ENCODE measurements at regions not wholly inside any gene's neighbourhood (a gene's known extent, or its start where the extent isn't known, plus 50 kb on each side); places are given as distances from the start of the nearest gene placed in this dataset.

DNA sequence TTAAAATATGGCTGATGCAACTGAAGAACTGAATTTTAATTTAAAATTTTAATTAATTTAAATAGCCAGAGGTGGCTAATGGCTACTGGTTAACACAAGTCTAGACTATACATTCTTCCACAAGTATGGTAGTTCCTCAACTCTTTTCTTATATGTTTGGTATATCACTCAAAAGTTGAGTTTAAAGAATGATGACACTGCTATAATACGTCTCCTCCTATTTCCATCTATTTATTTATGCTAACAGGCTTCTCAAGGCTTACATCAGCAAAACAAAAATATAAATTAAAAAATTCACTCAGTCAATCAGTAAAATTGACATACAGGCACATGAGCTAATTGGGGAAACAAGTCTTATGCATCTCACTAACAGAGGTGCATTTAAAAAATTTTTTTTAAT, 227.9 kb upstream of the PMFBP1 start:
- intact Hi-C loops (cut with micrococcal nuclease): loop anchor here (1.0 to 10.0 kb wide), 4 partner anchors 435 to 1556 kb away; no protein-coding TSS in a partner anchor
- Mint-ChIP-seq H3K9me3 (peaks cover under 1% of the 10 kb centered on the region), H3K4me1 (no peaks in the 10 kb centered on the region), H3K4me3 (no peak overlapping the region), H3K36me3 (ENCODE audit: low read depth) (peaks cover 1% of the 10 kb centered on the region), H3K27me3 (no peaks in the 10 kb centered on the region), H3K27ac (no peak overlapping the region)
- POLR2A ChIA-PET: no interaction called here
- TF ChIP-seq, protein P1, sequence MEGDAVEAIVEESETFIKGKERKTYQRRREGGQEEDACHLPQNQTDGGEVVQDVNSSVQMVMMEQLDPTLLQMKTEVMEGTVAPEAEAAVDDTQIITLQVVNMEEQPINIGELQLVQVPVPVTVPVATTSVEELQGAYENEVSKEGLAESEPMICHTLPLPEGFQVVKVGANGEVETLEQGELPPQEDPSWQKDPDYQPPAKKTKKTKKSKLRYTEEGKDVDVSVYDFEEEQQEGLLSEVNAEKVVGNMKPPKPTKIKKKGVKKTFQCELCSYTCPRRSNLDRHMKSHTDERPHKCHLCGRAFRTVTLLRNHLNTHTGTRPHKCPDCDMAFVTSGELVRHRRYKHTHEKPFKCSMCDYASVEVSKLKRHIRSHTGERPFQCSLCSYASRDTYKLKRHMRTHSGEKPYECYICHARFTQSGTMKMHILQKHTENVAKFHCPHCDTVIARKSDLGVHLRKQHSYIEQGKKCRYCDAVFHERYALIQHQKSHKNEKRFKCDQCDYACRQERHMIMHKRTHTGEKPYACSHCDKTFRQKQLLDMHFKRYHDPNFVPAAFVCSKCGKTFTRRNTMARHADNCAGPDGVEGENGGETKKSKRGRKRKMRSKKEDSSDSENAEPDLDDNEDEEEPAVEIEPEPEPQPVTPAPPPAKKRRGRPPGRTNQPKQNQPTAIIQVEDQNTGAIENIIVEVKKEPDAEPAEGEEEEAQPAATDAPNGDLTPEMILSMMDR (IDR thresholded peaks at IDR 0.05): no peak
- CTCF ChIA-PET: interaction anchor here (0.7 to 1.5 kb wide), 10 partner anchors 10 to 1557 kb away, joined by 3 to 6 read pairs (median 4); no protein-coding TSS in a partner anchor
- DNase-seq: no peak
- ATAC-seq (ENCODE audit: low read depth): no peak

DNA sequence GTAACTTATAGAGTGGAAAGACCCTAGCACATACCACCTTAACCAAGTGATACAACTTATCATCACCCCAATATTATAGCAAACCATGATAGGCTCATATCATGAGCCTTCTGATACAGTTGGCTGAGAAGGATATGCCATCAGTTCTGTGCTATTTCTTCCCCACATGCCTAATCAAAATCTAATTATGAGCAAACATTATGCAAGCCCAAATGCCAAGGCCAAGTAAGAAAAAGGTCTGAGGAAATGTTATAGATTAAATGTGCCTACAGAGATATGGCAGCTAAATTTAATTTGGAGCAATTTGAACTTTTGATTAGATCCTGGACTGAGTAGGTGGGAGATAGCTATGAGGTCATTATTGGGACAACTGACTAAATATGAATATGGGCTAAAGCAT, 225.9 kb upstream of the PMFBP1 start:
- intact Hi-C loops (cut with micrococcal nuclease): no loop called here
- no peak overlapping the region for H3K4me3 Mint-ChIP-seq
- H3K36me3 Mint-ChIP-seq (ENCODE audit: low read depth): peaks cover 6% of the 10 kb centered on the region

DNA sequence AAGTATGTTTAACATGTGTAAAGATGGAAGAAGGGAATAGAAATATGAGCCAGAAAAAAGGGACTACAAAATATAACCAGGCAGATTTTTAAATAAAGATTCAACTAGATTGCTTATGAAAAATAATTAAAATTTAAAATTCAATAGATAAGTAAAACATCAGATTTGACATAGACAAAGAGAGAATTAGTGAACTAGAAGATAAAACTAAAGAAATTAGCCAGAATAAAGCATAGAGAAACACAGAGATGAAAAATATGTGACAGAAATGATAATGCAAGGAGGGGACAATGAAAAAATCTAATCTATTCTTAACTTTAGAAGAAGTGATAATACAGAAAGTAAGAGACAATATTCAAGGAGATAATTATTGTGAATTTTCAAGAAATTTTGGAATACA, 222.6 kb upstream of the PMFBP1 start:
- CTCF ChIA-PET: no interaction called here

More for the DNA sequence above, 225.9 kb upstream of the PMFBP1 start:
- no peak for ATAC-seq (ENCODE audit: low read depth)
- DNase-seq: no peak
- no peaks in the 10 kb centered on the region for H3K4me1 Mint-ChIP-seq
- TF ChIP-seq, protein P1 (IDR thresholded peaks at IDR 0.05): no peak
- POLR2A ChIA-PET: no interaction called here
- no peaks in the 10 kb centered on the region for H3K27me3 Mint-ChIP-seq
- peaks cover 8% of the 10 kb centered on the region for H3K9me3 Mint-ChIP-seq
- CTCF ChIA-PET: no interaction called here
- H3K27ac Mint-ChIP-seq: no peak overlapping the region

DNA sequence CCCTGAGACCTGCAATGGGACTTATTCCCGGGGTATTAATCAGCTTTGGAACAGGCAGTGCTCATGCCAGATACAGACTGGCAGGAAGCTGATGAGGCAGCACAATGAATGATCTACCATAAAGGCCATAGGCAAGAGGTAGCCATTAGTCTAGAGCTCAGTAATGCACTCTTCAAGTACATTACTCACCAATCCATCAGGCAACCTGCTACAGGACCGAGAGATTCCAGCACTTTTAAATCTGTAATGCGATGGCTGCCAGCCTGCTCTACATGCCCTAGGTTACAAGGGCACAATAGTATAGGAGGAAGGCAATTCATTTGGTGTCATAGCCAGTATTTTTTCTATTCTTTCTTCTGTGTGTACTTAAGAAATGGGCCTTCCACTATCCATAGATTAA, 217.8 kb upstream of the PMFBP1 start:
- ChIA-PET CTCF (no interaction called here), POLR2A (no interaction called here)
- H3K27me3 Mint-ChIP-seq: no peaks in the 10 kb centered on the region
- DNase-seq (no peak), ATAC-seq (ENCODE audit: low read depth) (no peak)
- no peak overlapping the region for H3K4me3 Mint-ChIP-seq
- intact Hi-C loops (cut with micrococcal nuclease): no loop called here
- no peak overlapping the region for H3K27ac Mint-ChIP-seq
- peaks cover 31% of the 10 kb centered on the region for H3K36me3 Mint-ChIP-seq (ENCODE audit: low read depth)
- H3K9me3 Mint-ChIP-seq: peaks cover 22% of the 10 kb centered on the region
- no peaks in the 10 kb centered on the region for H3K4me1 Mint-ChIP-seq
- TF ChIP-seq, protein P1 (IDR thresholded peaks at IDR 0.05): no peak

More for the DNA sequence above, 222.6 kb upstream of the PMFBP1 start:
- POLR2A ChIA-PET: no interaction called here
- ATAC-seq (ENCODE audit: low read depth) (no peak), DNase-seq (no peak)
- peaks cover 12% of the 10 kb centered on the region for H3K36me3 Mint-ChIP-seq (ENCODE audit: low read depth)
- TF ChIP-seq, protein P1 (IDR thresholded peaks at IDR 0.05): no peak
- H3K27ac Mint-ChIP-seq: no peak overlapping the region
- no peaks in the 10 kb centered on the region for H3K27me3 Mint-ChIP-seq
- H3K9me3 Mint-ChIP-seq: peaks cover 11% of the 10 kb centered on the region
- no peak overlapping the region for H3K4me3 Mint-ChIP-seq
- intact Hi-C loops (cut with micrococcal nuclease): no loop called here
- no peaks in the 10 kb centered on the region for H3K4me1 Mint-ChIP-seq

DNA sequence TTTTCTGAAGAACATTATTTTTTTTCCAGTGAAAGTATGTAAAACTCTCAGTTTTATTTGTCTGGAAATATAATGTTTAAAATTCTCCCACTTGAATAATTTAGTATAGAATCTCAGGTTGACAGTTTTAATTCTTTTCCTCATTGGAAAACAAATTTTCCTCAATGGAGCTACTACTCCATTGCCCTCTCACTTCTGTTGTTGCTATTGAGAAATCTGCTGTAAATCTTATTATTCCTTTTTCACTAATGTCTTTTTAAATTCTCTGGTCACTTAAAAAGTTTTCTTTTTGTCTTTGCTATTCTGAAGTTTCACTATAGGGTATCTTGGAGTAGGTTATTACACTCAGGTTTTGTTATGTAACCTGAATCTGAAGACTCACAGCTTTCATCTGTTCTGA, 216.1 kb upstream of the PMFBP1 start:
- CTCF ChIA-PET: no interaction called here
- H3K9me3 Mint-ChIP-seq: peaks cover 15% of the 10 kb centered on the region
- no peak overlapping the region for H3K4me3 Mint-ChIP-seq
- no peak for ATAC-seq (ENCODE audit: low read depth)
- no peaks in the 10 kb centered on the region for H3K4me1 Mint-ChIP-seq
- peaks cover 30% of the 10 kb centered on the region for H3K36me3 Mint-ChIP-seq (ENCODE audit: low read depth)
- TF ChIP-seq, protein P1 (IDR thresholded peaks at IDR 0.05): no peak
- H3K27me3 Mint-ChIP-seq: no peaks in the 10 kb centered on the region
- intact Hi-C loops (cut with micrococcal nuclease): no loop called here
- POLR2A ChIA-PET: no interaction called here
- DNase-seq: no peak
- H3K27ac Mint-ChIP-seq: no peak overlapping the region
